DMS53 treated with DMSO at 0.1 percent for 48 hours (cell line): ENCODE measurements at regions not wholly inside any gene's neighbourhood (a gene's known extent, or its start where the extent isn't known, plus 50 kb on each side); places are given as distances from the start of the nearest gene placed in this dataset.
"Not testable (repeated sequence)": the region's sequence is repeated elsewhere in the genome, so short reads cannot be mapped to it uniquely, and the experiment has no call there.

Experiments
- DNase-seq: peaks from one replicate; lab custom pipeline; 2025; ENCODE audit not compliant: unreplicated experiment; lab: John Stamatoyannopoulos, UW

GRCh38 chr4:127291316-127291715 lies 341.4 kb upstream of the INTU start:
- DNase-seq, result no peak

- DNase-seq, result no peak
These were observed 339.3 kb upstream of the INTU start for GRCh38 chr4:127293496-127293895.

GRCh38 chr4:127304356-127304755 lies 328.4 kb upstream of the INTU start:
- DNase-seq, result no peak

GRCh38 chr4:127307996-127308395 lies 324.8 kb upstream of the INTU start:
- no peak for DNase-seq

- no peak for DNase-seq
These were observed 323.2 kb upstream of the INTU start for GRCh38 chr4:127309369-127310102.

- no peak for DNase-seq
These were observed 321.4 kb upstream of the INTU start for GRCh38 chr4:127311371-127311770.

GRCh38 chr4:127311924-127312323 lies 320.8 kb upstream of the INTU start:
- DNase-seq, result no peak

GRCh38 chr4:127313767-127314166 lies 319.0 kb upstream of the INTU start:
- no peak for DNase-seq

- DNase-seq, result no peak
These were observed 305.3 kb upstream of the INTU start for GRCh38 chr4:127327491-127327890.

GRCh38 chr4:127335073-127335620 lies 297.6 kb upstream of the INTU start:
- no peak for DNase-seq

- DNase-seq, result no peak
These were observed 297.0 kb upstream of the INTU start for GRCh38 chr4:127335732-127336131.

GRCh38 chr4:127343123-127343522 lies 289.6 kb upstream of the INTU start:
- not testable (repeated sequence) for DNase-seq

- no peak for DNase-seq
These were observed 288.7 kb upstream of the INTU start for GRCh38 chr4:127344071-127344470.

GRCh38 chr4:127347936-127348335 lies 284.8 kb upstream of the INTU start:
- DNase-seq, result no peak

GRCh38 chr4:127352220-127353113 lies 280.3 kb upstream of the INTU start:
- no peak for DNase-seq

GRCh38 chr4:127355743-127356142 lies 277.0 kb upstream of the INTU start:
- DNase-seq, result no peak

- no peak for DNase-seq
These were observed 275.0 kb upstream of the INTU start for GRCh38 chr4:127357765-127358164.

- DNase-seq, result no peak
These were observed 270.1 kb upstream of the INTU start for GRCh38 chr4:127362686-127363085.

- no peak for DNase-seq
These were observed 268.4 kb upstream of the INTU start for GRCh38 chr4:127364397-127364796.

- DNase-seq, result no peak
These were observed 267.8 kb upstream of the INTU start for GRCh38 chr4:127364911-127365310.

GRCh38 chr4:127370604-127371003 lies 262.2 kb upstream of the INTU start:
- no peak for DNase-seq

- DNase-seq, result no peak
These were observed 253.3 kb upstream of the INTU start for GRCh38 chr4:127379499-127379898.
